T-helper 1 cell treated with Interleukin-12 subunit alpha and Interleukin-12 subunit beta and Interleukin-4 antibody, amounts not matched to agents 30 ng/mL and 1 ng/mL, for 36 hours (primary cell): ENCODE measurements at regions not wholly inside any gene's neighbourhood (a gene's known extent, or its start where the extent isn't known, plus 50 kb on each side); places are given as distances from the start of the nearest gene placed in this dataset.

Experiments
- intact Hi-C: fragments of 100-400 bp; cut with micrococcal nuclease; formaldehyde crosslinking; loops from one replicate; pipeline ENCODE4 v1.15.1; 2024

DNA sequence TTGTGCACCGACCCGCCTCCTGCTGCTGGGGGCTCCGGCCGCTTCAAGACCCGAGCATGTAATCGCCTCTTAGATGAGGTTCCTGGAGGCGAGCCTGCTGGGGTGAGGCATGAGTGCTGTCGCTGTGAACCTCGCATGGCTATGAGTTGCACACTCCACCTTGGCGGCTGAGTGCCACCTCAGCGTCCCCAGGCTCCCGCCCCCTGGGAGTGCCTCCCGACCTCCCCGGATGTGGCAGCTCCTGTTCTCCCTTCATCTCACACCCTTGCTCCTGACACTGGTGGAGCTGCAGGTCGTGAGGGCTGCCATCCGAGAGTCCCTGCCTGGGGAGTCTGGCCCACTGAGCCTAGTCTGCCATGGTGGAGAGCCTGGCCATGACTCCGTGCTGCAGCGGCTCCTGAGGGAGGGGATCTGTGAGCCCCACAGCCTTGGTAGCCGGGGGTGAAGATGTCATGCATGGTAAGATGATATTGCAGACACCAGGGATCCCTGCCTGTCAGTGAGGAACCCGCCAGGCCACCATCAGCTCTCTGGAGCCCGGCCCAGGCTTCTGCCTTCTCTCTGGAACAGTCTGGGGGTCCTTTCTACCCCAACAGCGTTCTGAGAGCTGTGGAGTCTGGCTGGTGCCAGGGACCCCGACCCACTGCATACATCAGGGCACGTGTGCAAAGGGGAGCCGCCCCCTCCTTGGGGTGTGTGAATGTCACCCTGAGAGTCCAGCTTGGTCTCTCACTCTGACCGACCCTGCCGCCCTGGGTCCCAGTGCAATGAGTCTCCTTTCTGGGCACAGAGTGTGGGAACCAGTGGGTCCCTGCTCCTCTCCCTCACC lies 61.6 kb upstream of the HS6ST1 start:
- intact Hi-C loops = no loop called here

DNA sequence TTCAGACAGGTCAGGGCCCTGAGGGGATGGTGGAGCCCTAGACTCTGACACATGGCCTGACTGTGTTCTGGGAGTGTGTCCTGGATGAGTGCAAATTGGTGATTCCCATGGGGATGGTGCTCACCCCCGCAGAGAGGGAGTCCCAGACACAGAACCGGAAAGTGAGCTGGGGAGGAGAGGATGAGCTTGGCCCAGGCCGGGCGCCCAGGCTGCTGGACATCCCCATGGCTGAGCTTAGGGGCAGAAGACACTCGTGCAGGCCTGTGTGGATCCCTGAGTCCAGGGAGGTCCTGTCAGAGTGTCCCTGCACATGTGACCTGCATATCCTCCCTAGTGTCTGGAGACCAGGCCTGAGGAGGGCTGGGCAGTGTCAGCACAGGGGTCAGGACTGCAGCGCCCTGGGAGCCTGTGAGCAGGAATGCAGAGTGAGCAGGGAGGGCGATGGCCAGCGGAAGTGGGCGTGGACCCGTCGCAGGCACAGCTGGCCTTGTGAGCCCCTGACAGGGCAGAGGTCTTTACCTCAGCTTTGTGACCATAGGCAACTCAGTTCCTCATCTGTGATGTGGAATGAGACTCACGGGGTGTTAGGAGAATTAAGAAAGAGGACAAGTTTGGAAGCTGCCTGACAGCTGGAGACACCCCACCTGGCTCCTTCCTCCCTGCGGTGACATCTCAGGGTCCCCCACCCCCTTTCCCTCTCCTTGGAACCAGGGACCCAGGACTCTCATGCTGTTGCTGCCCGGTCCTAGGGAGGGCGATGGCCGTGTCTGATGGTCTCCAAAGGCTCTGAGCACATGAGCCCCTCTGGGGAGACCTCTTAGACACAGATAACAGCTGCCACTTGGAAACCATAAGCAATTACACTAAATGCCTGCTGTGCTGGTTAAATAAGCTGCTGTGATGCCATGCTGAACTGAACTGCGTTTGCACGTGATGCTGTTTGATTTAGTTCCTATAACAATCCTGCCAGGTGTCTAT lies 62.6 kb upstream of the HS6ST1 start:
- intact Hi-C loops = no loop called here

DNA sequence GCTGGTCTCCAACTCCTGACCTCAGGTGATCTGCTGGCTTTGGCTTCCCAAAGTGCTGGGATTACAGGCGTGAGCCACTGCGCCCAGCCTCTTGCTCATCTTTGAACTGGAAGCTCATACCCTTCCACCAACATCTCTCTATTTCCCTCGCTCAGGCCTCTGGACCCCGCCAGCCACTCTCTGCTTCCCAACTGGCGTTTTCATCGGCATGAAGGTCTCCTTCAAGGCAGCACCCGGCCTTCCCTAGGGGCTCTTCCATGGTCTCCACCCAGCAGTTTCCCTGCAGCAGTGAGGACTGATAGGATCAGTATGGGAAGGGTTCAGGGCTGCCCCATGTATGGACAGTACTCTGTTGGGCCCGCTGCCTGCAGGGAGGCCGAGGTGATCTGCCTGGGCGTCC lies 65.8 kb upstream of the HS6ST1 start:
- intact Hi-C loops = no loop called here

DNA sequence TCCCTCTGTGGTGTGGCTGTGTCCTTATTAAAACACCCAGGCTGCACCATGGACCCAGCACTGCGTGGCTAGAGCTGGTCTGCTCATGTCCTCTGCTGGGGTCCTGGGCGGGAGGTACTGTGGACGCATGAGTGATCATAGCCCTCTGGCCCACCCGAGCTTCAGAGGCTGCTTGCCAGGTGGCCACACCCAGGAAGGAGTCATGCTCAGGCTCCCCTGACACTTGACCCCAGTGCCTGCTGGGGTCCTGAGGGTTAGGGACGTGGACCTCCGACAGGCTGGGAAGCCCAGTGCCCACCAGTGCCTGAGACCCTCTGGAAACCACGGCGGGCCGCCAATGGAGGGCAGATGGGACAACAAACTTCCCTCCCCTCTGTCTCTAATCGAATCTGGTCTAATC lies 66.3 kb upstream of the HS6ST1 start:
- intact Hi-C loops = no loop called here

DNA sequence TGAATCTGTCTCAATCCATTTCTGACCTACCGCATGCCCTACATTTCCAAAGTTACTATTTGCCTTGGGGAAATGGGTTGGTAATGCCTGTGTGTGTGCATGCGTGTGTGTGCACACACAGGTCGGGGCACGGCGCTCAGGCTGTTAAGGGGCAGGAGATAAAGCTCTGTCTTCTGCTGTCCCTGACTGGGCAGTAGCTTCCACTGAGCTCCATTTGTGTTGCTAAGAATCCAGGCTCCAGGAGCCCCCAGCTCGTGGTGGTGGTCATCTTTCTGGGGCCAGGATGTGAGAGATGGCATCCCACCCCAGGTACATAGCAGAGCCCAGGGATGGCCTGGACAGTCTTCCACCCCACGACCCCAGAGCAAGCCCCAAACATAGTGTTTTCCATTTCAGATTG lies 66.7 kb upstream of the HS6ST1 start:
- intact Hi-C loops = no loop called here

DNA sequence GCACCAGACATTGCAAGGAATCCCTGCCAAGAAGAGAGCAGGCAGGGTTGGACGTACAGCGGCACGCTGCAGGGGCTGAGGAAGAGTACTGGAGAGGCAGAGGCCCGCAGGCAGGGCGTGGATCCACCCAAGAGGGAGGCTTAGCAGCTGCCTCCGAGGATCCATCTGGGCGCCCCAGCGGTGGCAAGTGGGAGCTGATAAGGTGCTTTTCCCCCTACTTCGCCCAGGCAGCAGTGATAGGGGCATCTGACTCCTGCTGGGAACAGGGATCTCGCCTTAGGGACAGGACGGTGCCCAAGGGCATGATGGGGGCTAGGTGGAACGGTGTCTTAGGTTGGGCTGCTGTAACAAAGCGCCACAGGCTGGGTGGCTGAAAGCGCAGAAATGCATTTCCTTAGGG lies 67.4 kb upstream of the HS6ST1 start:
- intact Hi-C loops = no loop called here

DNA sequence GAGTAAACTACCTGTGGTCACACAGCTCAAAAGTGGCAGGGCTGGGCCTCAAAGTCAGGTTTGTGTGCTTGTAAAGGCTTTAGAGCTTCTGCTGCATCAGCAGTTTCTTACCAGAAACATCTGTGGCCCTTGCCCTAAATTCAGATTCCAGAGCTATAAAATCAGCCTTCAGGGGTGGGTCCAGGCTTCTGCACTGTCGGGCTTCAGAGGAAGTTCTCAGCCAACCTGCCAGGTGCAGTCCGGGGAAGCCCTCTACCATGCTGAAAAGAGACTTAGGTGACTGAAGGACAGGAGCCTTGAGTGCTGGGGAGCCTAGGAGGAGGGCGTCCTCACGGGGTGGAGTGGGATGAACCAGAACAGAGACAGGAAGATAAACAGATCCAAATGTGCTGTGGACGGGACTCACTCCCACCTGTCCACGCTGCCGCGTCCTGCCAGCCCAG lies 69.9 kb upstream of the HS6ST1 start:
- intact Hi-C loops = no loop called here

DNA sequence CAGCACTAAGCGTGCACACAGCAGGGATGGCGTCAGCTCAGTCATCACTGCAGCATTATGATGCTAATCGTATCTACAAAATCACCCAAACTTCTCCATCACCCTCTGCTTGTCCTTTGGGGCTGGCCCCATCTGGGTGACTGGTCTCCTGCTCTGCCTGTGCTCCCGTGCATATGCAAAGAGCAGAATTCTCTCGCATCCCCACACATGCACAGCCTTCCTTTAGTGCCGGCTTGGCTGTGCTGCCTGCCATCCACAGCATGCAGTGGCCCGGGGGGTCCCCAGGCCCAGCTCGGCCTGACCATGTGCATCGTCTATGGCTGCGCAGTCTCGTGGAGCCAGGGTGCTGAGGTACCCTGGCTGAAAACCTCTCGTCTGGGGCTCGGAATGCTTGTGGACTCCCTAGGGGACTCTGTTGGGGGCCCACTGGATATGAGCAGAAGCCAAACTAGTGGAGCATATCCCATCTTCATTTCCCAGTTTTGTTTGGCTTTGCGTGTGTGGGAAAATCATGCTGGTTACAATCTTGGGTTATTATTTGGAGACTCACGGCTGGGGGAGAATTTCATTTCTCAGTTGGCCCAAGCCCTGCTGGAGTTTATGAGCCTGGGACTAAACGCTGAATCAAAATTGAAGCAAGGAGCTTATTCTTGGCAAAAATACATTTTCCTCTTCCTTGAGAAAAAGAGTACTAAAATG lies 70.9 kb upstream of the HS6ST1 start:
- intact Hi-C loops = no loop called here

DNA sequence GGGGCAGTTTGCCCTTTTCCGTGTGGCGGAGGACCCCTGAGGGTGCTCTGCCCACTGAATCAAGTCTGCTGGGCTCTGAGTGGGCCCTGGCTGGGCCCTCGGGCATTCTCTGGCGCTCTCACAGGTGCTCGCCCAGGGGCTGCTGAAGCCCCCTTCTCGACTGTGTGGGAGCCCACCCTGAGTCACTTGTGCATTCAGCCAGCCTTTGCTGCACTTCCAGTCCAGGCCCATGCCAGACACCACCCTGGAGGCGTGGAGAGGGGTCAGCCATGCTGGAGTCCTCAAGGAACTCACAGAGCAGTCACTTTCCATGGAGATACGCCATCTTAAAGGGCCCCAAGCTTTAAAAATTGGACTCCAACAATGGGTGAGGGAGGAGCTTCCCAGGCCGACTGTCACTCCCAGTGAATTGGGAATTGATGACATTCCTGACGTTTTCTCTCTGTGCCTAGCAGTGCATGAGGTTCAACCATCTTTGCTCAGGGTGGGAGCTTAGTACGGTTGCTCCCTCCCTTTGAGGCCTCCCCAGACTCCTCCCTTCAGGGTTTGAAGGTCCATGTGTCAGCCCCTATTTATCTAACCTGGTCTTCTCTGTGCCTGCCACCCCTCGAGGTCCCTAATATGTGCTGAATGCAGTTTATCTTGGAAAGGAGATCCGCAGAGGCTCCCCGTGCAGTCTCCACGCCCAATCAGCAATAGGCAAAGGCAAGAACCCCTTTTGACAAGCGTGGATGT lies 71.8 kb upstream of the HS6ST1 start:
- intact Hi-C loops = no loop called here

DNA sequence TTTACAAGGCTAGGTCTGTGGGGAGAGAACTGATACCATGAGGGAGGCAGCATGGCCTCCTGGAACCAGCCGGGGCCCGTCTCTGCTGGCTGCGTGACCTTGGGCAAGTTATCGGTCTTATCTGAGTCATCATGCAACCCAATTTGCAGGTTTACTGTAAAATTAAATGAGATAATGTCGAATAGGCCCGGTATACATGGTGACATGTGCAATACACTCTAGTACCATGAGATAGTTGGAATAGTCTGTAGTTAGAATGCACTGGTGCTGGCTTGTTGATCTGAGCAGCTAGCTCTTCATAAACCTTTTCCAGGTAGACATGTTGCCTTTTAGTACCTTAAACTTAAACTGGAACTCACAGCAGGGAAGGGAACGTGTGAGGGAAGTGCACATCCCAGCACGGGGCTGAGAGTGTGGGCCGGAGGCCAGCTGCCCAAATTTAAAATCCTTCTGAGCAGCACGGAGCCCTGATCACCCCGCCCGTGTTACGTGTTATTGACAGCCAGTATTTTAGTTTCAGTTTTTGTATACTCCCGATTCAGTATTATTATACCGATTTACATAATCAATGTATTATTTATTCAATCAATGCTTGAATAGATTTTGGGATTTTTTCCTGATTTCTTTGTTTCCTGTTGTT lies 72.4 kb upstream of the HS6ST1 start:
- intact Hi-C loops = no loop called here

DNA sequence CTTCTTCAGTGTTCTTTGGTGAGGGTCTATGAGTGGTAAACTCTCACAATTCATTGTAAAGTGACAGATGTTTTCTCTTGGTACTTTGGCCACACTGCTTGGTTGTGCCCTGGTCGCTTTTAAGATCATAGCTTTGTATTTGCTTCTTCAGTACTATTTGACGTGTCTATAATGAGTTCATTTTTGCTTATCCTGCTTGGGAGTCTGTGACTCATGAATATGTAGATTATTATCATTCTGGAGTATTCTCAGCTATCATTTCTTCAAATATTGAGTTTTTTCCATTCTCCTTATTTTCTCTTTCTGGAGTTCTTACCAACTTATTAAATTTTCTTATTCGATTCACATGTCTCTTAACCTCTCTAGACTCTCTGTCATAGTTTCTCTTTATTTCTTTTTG lies 73.0 kb upstream of the HS6ST1 start:
- intact Hi-C loops = no loop called here

DNA sequence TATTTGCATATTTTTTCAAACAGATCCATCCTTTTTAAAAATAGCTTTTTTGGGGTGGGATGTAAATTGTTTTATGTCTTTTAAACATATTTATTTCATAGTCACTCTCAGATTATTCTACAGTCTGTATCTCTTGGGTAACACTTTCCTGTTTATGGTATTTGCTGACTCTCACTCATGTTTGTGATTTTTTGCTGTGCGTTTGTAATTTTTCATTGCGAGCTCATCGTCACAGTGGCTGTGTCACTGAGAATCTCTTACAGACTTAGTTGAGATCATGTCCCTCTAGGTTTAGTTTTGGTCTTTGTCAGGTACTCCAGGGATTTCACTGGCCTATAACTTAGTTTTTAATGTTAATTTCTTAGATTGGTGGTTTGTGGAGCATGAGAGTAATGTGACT lies 73.5 kb upstream of the HS6ST1 start:
- intact Hi-C loops = no loop called here

DNA sequence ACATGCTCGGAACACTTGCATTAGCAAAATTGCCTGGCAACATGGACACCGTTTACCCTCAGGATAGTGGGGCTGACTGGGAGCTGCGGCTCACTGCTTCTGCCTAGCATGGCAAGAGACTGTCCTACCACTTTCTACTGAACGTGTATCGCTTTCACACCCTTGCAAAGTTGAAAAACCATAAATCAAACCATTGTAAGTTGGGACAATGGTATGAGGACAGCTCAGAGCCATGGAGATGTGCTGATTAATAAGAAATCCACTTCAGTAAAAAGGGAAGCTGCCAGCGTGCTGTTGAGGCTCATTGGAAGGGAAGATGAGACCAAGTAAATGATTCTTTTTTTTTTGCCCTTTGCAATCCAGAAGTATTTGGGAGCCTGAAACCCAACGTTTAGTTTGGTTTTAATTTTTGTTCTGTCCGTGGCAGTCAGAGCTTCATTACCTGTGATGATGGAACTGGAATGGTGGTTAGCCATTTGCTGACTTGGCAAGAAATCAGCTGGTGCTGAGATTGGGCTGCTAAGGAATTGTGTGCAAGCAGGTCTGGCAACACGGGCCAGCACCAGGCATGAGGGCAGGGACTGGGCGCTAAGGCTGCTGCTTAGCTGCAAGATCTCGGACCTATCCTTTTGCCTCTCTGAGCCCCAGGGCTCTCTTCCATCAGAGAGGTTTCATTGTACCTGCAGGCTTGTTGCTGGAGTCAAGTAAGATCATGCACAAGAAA lies 75.5 kb upstream of the HS6ST1 start:
- intact Hi-C loops = no loop called here

DNA sequence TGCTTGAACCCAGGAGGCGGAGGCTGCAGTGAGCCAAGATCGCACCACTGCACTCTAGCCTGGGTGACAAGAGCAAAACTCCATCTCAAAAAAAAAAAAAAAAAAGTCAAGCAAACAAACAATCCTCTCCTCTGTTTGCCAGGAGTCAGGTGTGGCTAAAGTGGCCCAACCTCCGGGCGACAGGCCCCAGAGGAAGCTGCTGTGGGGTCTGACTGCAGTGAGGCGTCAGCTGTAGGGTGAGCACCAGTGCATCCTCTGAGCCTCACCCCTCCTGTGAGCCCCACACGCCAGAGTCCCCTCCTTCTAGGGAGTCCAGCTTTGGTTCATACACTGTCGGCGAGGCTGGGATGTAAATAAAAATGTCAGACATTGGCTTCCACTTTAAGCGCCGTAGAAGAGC lies 76.5 kb upstream of the HS6ST1 start:
- intact Hi-C loops = no loop called here

DNA sequence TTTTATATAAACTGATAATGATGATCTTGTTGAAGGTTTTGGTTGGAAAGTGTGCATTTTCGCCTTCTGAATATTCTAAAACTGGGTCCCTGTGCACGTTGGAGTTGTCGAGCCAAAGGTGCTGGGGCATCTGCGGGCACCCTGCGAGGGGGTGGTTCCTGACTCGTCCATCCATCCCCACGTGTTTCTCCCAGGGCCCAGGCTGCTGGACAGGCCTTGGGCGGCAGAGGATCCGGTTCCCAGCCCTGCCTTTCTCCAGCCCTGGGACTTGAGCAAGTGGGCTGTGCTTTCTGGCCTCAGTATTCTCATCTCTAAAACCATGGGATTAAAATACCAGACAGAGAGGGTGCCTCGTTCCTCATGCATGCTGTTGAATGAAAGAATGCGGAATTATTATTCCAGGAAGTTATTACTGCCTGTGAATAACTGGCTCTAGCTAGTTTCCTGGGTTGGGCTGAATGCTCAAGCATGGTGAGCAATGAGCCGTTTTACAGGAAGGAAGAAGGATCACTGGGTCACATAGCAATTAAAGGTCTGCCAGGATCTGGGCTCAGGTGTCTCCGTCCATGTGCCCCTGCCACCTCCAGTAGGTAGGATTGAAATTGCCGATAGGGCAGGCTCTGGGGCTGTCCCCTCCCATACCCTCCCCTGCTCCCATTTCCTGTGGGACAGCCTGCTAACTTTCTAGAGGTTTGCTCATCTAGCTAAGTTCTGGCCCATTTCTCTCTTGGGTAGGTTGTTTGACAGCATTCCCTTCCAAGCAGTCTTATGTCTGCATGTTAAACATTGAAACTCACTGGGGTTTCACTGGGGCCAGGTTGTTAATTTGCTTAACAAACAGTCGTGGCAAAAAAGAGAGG lies 77.2 kb upstream of the HS6ST1 start:
- intact Hi-C loops = no loop called here

DNA sequence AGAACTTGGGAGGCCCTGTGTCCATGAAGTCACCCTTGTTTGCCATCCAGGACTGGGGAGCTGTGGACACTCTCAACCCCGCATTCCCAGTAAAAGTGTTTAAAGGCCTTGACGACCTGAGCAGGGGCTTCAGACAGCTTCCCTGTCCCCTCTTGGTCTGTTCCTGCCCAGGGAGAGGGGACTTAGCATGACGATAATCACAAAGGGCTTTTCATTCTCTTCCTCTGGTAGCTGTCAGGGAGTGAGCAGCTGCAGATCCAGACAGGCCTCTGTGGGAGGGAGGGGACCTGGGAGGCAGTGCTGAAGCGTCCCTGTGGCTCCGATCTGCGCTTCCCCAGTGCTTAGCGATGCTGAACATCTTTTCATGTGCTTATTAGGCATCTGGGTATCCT lies 77.8 kb upstream of the HS6ST1 start:
- intact Hi-C loops = no loop called here

DNA sequence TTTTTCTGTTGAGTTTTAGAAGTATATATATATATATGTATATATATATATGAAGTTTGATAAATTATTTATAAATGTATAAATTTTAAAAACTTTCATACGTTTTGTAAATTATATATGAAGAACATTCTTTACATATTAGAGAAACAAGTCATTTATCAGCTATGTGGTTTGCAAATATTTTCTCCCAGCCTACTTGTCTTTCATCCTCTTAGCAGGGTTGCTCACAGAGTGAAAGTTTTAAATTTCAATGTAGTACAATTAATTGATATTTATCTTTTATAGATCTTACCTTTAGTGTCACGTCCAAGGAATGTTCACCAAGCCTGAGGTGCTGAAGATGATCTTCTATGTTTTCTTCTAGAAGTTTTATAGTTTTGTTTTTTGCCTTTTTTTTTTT lies 78.3 kb upstream of the HS6ST1 start:
- intact Hi-C loops = no loop called here

DNA sequence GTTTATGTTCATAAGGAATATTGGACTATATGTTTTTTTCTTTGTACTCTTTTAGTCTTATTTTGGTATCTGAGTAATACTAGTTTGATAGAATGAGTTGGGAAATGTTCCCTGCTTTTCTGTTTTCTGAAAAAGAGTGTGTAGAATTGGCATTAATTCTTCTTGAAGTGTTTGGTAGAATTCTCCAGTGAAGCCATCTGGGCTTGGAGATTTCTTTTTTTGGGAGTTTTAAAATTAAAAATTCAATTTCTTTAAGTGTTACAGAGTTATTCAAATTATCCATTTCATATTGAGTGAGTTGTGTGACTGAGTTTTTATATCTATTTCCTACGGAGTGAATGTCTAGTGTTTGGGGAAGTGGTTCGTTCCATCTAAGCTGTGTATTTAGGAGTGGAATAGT lies 80.6 kb upstream of the HS6ST1 start:
- intact Hi-C loops = no loop called here

DNA sequence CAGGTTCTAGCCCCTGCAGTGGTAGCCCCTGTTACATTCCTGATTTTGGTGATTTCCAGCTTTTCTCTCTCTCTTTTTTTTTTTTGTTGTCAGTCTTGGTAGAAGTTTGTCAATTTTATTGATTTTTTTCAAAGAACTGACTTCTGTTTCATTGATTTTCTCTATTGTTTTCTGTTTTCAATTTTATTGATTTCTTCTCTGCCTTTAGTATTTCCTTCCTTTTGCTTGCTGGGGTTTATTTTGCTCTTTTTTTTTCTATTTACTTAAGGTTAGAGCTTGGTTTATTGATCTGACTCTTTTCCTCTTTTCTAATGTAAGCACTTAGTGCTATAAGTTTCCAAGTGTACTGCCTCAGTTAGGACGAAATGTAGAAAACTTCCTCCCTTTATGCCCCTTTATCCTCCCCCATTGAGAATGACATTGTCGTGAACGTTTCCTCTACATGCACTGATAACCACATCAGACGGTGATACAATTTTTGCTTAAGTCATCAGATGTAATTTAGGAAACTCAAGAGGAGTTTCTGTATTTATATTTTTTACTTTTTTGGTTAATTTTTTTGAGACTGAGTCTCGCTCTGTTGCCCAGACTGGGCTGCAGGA lies 81.1 kb upstream of the HS6ST1 start:
- intact Hi-C loops = no loop called here
